Body of pancreas (tissue), 4 donors: ENCODE measurements at regions not wholly inside any gene's neighbourhood (a gene's known extent, or its start where the extent isn't known, plus 50 kb on each side); places are given as distances from the start of the nearest gene placed in this dataset.

Experiments used
- ATAC-seq: fragments of 150-250 bp; one replicate; pipeline ENCODE4 v1.9.1; 2016
- DNase-seq, 4 donors: peaks; one replicate each; pipeline ENCODE4 v3.0.0-alpha.2; 2019
- H3K27ac ChIP-seq, 4 donors: fragments of 200-600 bp; sonication (generic); 1 replicate in 3 of 4; 2 replicates in 1 of 4; pipeline versions ENCODE4 v1.5.1 to v1.6.1; 2016 to 2019; ENCODE audit warnings: mild to moderate bottlenecking in 1 of 4, mixed read lengths in 1 of 4, moderate library complexity in 1 of 4
- H3K27me3 ChIP-seq, 2 donors: fragments of 200-600 bp; sonication (generic); one replicate each; pipeline ENCODE4 v1.6.0; 2016; ENCODE audit warnings: mild to moderate bottlenecking in 1 of 2
- H3K36me3 ChIP-seq, 2 donors: fragments of 200-600 bp; sonication (generic); replicated peaks in 1 of 2; 2 replicates each; pipeline ENCODE4 v1.5.1; 2016; ENCODE audit warnings: low read depth in 2 of 2; ENCODE audit not compliant: insufficient read depth in 1 of 2
- H3K4me1 ChIP-seq: fragments of 200-600 bp; sonication (generic); one replicate; pipeline ENCODE4 v1.6.0; 2016
- H3K4me3 ChIP-seq, 2 donors: fragments of 200-600 bp; sonication (generic); 1 replicate in 1 of 2; 2 replicates in 1 of 2; pipeline ENCODE4 v1.5.1; 2016 to 2019
- H3K9me3 ChIP-seq, 3 donors: fragments of 200-600 bp; sonication (generic); 1 replicate in 2 of 3; 2 replicates in 1 of 3; pipeline ENCODE4 v1.5.1; 2016
- CTCF ChIP-seq, 7 experiments: fragments of 450-650 bp in 4 of 7; fragments of 200-600 bp in 3 of 7; sonication (generic) in 3 of 7; IDR thresholded peaks; one replicate each; pipeline ENCODE4 v1.5.1; 2016 to 2019; ENCODE audit warnings: antibody characterized with exemption in 7 of 7
- POLR2A ChIP-seq, 3 donors: fragments of 450-650 bp; IDR thresholded peaks; one replicate each; pipeline ENCODE4 v1.6.1; 2016; ENCODE audit warnings: antibody characterized with exemption in 3 of 3, mild to moderate bottlenecking in 2 of 3
- WGBS, 2 donors: methylation state at CpG; one replicate each; pipeline ENCODE4 v1.1.5; 2017; 5-methylcytosine and 5-hydroxymethylcytosine counted together
- intact Hi-C: fragments of 100-400 bp; cut with DNase I; formaldehyde crosslinking; loops from one replicate; pipeline ENCODE4 v1.15.1; 2023

GRCh38 chr6:11329726-11330412 lies 97.4 kb upstream of the NEDD9 start:
- H3K36me3 ChIP-seq = no peaks in the 10 kb centered on the region
- ATAC-seq (no peak), DNase-seq (no peak)
- TF ChIP-seq POLR2A (IDR thresholded peaks at IDR 0.05) = no peak
- TF ChIP-seq CTCF (IDR thresholded peaks at IDR 0.05) = no peak
- H3K27ac ChIP-seq = peak overlapping the region in 1 of 4 donors; percentile 14
- 64 to 67% methylated on average over 10 of the region's 10 CpGs for WGBS, 2 donors
- no peaks in the 10 kb centered on the region for H3K27me3 ChIP-seq
- peaks cover 10% of the 10 kb centered on the region for H3K4me1 ChIP-seq
- H3K4me3 ChIP-seq = no peak overlapping the region
- intact Hi-C loops = no loop called here
- H3K9me3 ChIP-seq = no peaks in the 10 kb centered on the region

- no peak for TF ChIP-seq CTCF (IDR thresholded peaks at IDR 0.05)
- TF ChIP-seq POLR2A (IDR thresholded peaks at IDR 0.05) = no peak
- H3K4me3 ChIP-seq = no peak overlapping the region
- H3K27me3 ChIP-seq = no peaks in the 10 kb centered on the region
- H3K9me3 ChIP-seq = no peaks in the 10 kb centered on the region
- intact Hi-C loops = no loop called here
- no peaks in the 10 kb centered on the region for H3K36me3 ChIP-seq
- ATAC-seq (no peak), DNase-seq (no peak)
- 89 to 90% methylated on average over 7 of the region's 7 CpGs for WGBS, 2 donors
- peaks cover 10% of the 10 kb centered on the region for H3K4me1 ChIP-seq
- H3K27ac ChIP-seq = no peak overlapping the region
These were observed 96.3 kb upstream of the NEDD9 start for GRCh38 chr6:11328613-11329247.

GRCh38 chr6:11327961-11328360 lies 95.5 kb upstream of the NEDD9 start:
- intact Hi-C loops = no loop called here
- Histone ChIP-seq H3K9me3 (no peaks in the 10 kb centered on the region), H3K4me1 (peaks cover 10% of the 10 kb centered on the region), H3K4me3 (no peak overlapping the region), H3K27me3 (no peaks in the 10 kb centered on the region), H3K36me3 (no peaks in the 10 kb centered on the region), H3K27ac (no peak overlapping the region)
- 77 to 87% methylated on average over 3 of the region's 3 CpGs for WGBS, 2 donors
- no peak for DNase-seq
- TF ChIP-seq POLR2A (IDR thresholded peaks at IDR 0.05) = no peak
- no peak for TF ChIP-seq CTCF (IDR thresholded peaks at IDR 0.05)
- no peak for ATAC-seq

GRCh38 chr6:11326116-11326515 lies 93.6 kb upstream of the NEDD9 start:
- H3K27ac ChIP-seq = no peak overlapping the region
- WGBS, 2 donors = 82 to 92% methylated on average over 2 of the region's 2 CpGs
- TF ChIP-seq POLR2A (IDR thresholded peaks at IDR 0.05) = no peak
- no peak for TF ChIP-seq CTCF (IDR thresholded peaks at IDR 0.05)
- H3K4me3 ChIP-seq = no peak overlapping the region
- H3K9me3 ChIP-seq = no peaks in the 10 kb centered on the region
- H3K36me3 ChIP-seq = no peaks in the 10 kb centered on the region
- no peak for ATAC-seq
- DNase-seq = no peak
- no peaks in the 10 kb centered on the region for H3K27me3 ChIP-seq
- H3K4me1 ChIP-seq = peaks cover 10% of the 10 kb centered on the region
- intact Hi-C loops = no loop called here
